ENCODE measurements at regions not wholly inside any gene's neighbourhood (a gene's known extent, or its start where the extent isn't known, plus 50 kb on each side); places are given as distances from the start of the nearest gene placed in this dataset.
"Not testable (repeated sequence)": the region's sequence is repeated elsewhere in the genome, so short reads cannot be mapped to it uniquely, and the experiment has no call there.

GRCh38 chr1:182308826-182309225, 82.8 kb downstream of the GLUL start:
- H3K79me2 ChIP-seq (ENCODE audit: insufficient read depth, low read length): no peaks in the 10 kb centered on the region
- no peak overlapping the region for H2AK5ac ChIP-seq (ENCODE audit: insufficient read length, low read length)
- H3K27ac ChIP-seq (ENCODE audit: insufficient read length, low read depth, low read length): no peak overlapping the region
- no peak overlapping the region for H3K9ac ChIP-seq (ENCODE audit: extremely low read depth, insufficient read length, low read length)
- Mint-ChIP-seq H3K36me3 (ENCODE audit: insufficient read depth in 1 of 3, low read depth in 3 of 3) (peaks cover 0 to 4% (median 0%) of the 10 kb centered on the region in 3 experiments; a peak in 1 of 7 replicates), H3K27me3 (ENCODE audit: low read depth) (no peaks in the 10 kb centered on the region), H3K4me1 (peaks cover 11% of the 10 kb centered on the region in 2 experiments), H3K4me3 (no peak overlapping the region), H3K27ac (no peak overlapping the region), H3K9me3 (peaks cover 0 to 4% of the 10 kb centered on the region in 2 experiments; a peak in 3 of 5 replicates)
- H4K8ac ChIP-seq (replicated peaks; ENCODE audit: insufficient read length, low read depth, low read length): no peak overlapping the region
- no peak for TF ChIP-seq CTCF (conservative IDR thresholded peaks at IDR 0.05)
- no peak overlapping the region for H3K18ac ChIP-seq (ENCODE audit: insufficient read length, low read depth, low read length)
- H3K9me3 ChIP-seq (ENCODE audit: control insufficient read depth, low read depth, low read length): no peaks in the 10 kb centered on the region
- no peak overlapping the region for H2BK5ac ChIP-seq (ENCODE audit: insufficient read length, low read length)
- no peaks in the 10 kb centered on the region for H3K23me2 ChIP-seq (ENCODE audit: insufficient read length, low read depth, low read length, poor library complexity, severe bottlenecking)
- no peaks in the 10 kb centered on the region for H3K79me1 ChIP-seq (ENCODE audit: insufficient read depth, low read depth, low read length, poor library complexity, severe bottlenecking)
- no peak overlapping the region for H2BK20ac ChIP-seq (ENCODE audit: low read depth, low read length, poor library complexity, severe bottlenecking)
- H3K4ac ChIP-seq (ENCODE audit: low read depth, low read length): no peak overlapping the region
- H4K20me1 ChIP-seq (ENCODE audit: control insufficient read depth, insufficient read depth, insufficient read length): no peaks in the 10 kb centered on the region
- H4K5ac ChIP-seq (ENCODE audit: insufficient read length, low read depth, low read length): no peak overlapping the region
- H4K91ac ChIP-seq (ENCODE audit: insufficient read length, low read depth, low read length): no peak overlapping the region
- H3K14ac ChIP-seq (ENCODE audit: insufficient read depth, low read length): no peak overlapping the region
- no peak overlapping the region for H2AFZ ChIP-seq (ENCODE audit: low read length)
- no peaks in the 10 kb centered on the region for H3K27me3 ChIP-seq (ENCODE audit: insufficient read depth, low read length)
- H3K4me2 ChIP-seq (ENCODE audit: insufficient read depth, insufficient read length, low read length): no peak overlapping the region
- no peaks in the 10 kb centered on the region for H3K4me1 ChIP-seq (ENCODE audit: insufficient read depth, low read length)
- H3T11ph ChIP-seq (ENCODE audit: low read length): no peak overlapping the region
- H2BK15ac ChIP-seq (ENCODE audit: low read depth, low read length): no peak overlapping the region
- H2BK12ac ChIP-seq (ENCODE audit: insufficient read length, low read depth, low read length): no peak overlapping the region
- no peak overlapping the region for H3K56ac ChIP-seq (ENCODE audit: insufficient read length, low read depth, low read length)
- no peak overlapping the region for H2BK120ac ChIP-seq (ENCODE audit: low read depth, low read length, poor library complexity, severe bottlenecking)
- DNase-seq: no peak
- H3K23ac ChIP-seq (ENCODE audit: insufficient read length, low read depth, low read length): no peak overlapping the region

- not testable (repeated sequence) for H3K79me2 ChIP-seq (ENCODE audit: insufficient read depth, low read length); H2AFZ ChIP-seq (ENCODE audit: low read length); H2BK5ac ChIP-seq (ENCODE audit: insufficient read length, low read length); H2AK5ac ChIP-seq (ENCODE audit: insufficient read length, low read length); H3K27me3 ChIP-seq (ENCODE audit: insufficient read depth, low read length); H3K27ac ChIP-seq (ENCODE audit: insufficient read length, low read depth, low read length); H3K23me2 ChIP-seq (ENCODE audit: insufficient read length, low read depth, low read length, poor library complexity, severe bottlenecking); H3K23ac ChIP-seq (ENCODE audit: insufficient read length, low read depth, low read length); H3K79me1 ChIP-seq (ENCODE audit: insufficient read depth, low read depth, low read length, poor library complexity, severe bottlenecking); H3K18ac ChIP-seq (ENCODE audit: insufficient read length, low read depth, low read length); H3K27me3 Mint-ChIP-seq (ENCODE audit: low read depth); H3K9ac ChIP-seq (ENCODE audit: extremely low read depth, insufficient read length, low read length); H2BK120ac ChIP-seq (ENCODE audit: low read depth, low read length, poor library complexity, severe bottlenecking); H3K9me3 ChIP-seq (ENCODE audit: control insufficient read depth, low read depth, low read length); H3K4me3 Mint-ChIP-seq; DNase-seq; H2BK15ac ChIP-seq (ENCODE audit: low read depth, low read length); H3K4me1 ChIP-seq (ENCODE audit: insufficient read depth, low read length); H3K36me3 Mint-ChIP-seq (ENCODE audit: insufficient read depth in 1 of 3, low read depth in 3 of 3); H3K14ac ChIP-seq (ENCODE audit: insufficient read depth, low read length); H4K8ac ChIP-seq (replicated peaks; ENCODE audit: insufficient read length, low read depth, low read length); H4K20me1 ChIP-seq (ENCODE audit: control insufficient read depth, insufficient read depth, insufficient read length); H2BK12ac ChIP-seq (ENCODE audit: insufficient read length, low read depth, low read length); H3K4ac ChIP-seq (ENCODE audit: low read depth, low read length); H3K9me3 Mint-ChIP-seq; H2BK20ac ChIP-seq (ENCODE audit: low read depth, low read length, poor library complexity, severe bottlenecking); H3K27ac Mint-ChIP-seq; H4K5ac ChIP-seq (ENCODE audit: insufficient read length, low read depth, low read length); H3K56ac ChIP-seq (ENCODE audit: insufficient read length, low read depth, low read length); H3T11ph ChIP-seq (ENCODE audit: low read length); H4K91ac ChIP-seq (ENCODE audit: insufficient read length, low read depth, low read length); H3K4me2 ChIP-seq (ENCODE audit: insufficient read depth, insufficient read length, low read length)
- no CpG with 5 or more reads among the region's 8 CpGs for WGBS (ENCODE audit: extremely low coverage, insufficient read length, low lambda C conversion rate)
- H3K4me1 Mint-ChIP-seq: peaks cover 11% of the 10 kb centered on the region in 2 experiments
These were observed 84.1 kb downstream of the GLUL start for GRCh38 chr1:182307486-182307885.

Measured in H9 (cell line).